ENCODE measurements at regions not wholly inside any gene's neighbourhood (a gene's known extent, or its start where the extent isn't known, plus 50 kb on each side); places are given as distances from the start of the nearest gene placed in this dataset.

GRCh38 chrX:137945470-137945869 lies 379.5 kb downstream of the ZIC3 start:
- TF ChIP-seq POLR2AphosphoS5 (IDR thresholded peaks at IDR 0.05; ENCODE audit: low read depth, low read length) = no peak
- TF ChIP-seq TAF1 (IDR thresholded peaks at IDR 0.05; ENCODE audit: borderline replicate concordance, insufficient read depth, low read length) = no peak
- TF ChIP-seq SIN3A (IDR thresholded peaks at IDR 0.05; ENCODE audit: borderline replicate concordance, insufficient read depth, low read length) = no peak

Data from PFSK-1 (cell line).